IPS DF 6.9 (cell line): ENCODE measurements at regions not wholly inside any gene's neighbourhood (a gene's known extent, or its start where the extent isn't known, plus 50 kb on each side); places are given as distances from the start of the nearest gene placed in this dataset.

Experiments
- DNase-seq: peaks from one replicate; pipeline ENCODE4 v3.0.0-alpha.2; 2013; ENCODE audit warnings: low read depth, low spot score
- H3K27ac ChIP-seq: one replicate; pipeline ENCODE4 v1.5.1; 2013; ENCODE audit warnings: low read length, control low read depth
- H3K27me3 ChIP-seq: 2 replicates; pipeline ENCODE4 v1.6.1; 2013; ENCODE audit warnings: mild to moderate bottlenecking, low read length; ENCODE audit not compliant: control insufficient read depth, insufficient read depth
- H3K36me3 ChIP-seq: 2 replicates; pipeline ENCODE4 v1.6.1; 2013; ENCODE audit warnings: low read length; ENCODE audit not compliant: control insufficient read depth, insufficient read depth
- H3K4me1 ChIP-seq: 2 replicates; pipeline ENCODE4 v1.6.1; 2013; ENCODE audit warnings: low read length; ENCODE audit not compliant: control insufficient read depth, insufficient read depth
- H3K4me3 ChIP-seq: 2 replicates; pipeline ENCODE4 v1.5.1; 2013; ENCODE audit warnings: mild to moderate bottlenecking, low read length
- H3K9me3 ChIP-seq: 2 replicates; pipeline ENCODE4 v1.6.1; 2013; ENCODE audit warnings: low read length, inconsistent platforms; ENCODE audit not compliant: control insufficient read depth, insufficient read depth
- WGBS: extraction: QIAGEN DNeasy Blood & Tissue Kit; methylation state at CpG from one replicate; pipeline ENCODE4 v1.1.7; 2013; ENCODE audit warnings: mixed read lengths, missing lambda C conversion rate; ENCODE audit not compliant: insufficient read length, insufficient coverage; 5-methylcytosine and 5-hydroxymethylcytosine counted together

- Histone ChIP-seq H3K27me3 (no peaks in the 10 kb centered on the region), H3K4me3 (no peak overlapping the region), H3K27ac (no peak overlapping the region), H3K4me1 (no peaks in the 10 kb centered on the region), H3K9me3 (no peaks in the 10 kb centered on the region), H3K36me3 (no peaks in the 10 kb centered on the region)
- WGBS = no CpG with 5 or more reads among the region's 6 CpGs
- DNase-seq = no peak
Measured at GRCh38 chrX:6757631-6758030, 222.7 kb upstream of the VCX3A start.

GRCh38 chrX:6748595-6748994, 213.7 kb upstream of the VCX3A start:
- Histone ChIP-seq H3K4me1 (no peaks in the 10 kb centered on the region), H3K27ac (no peak overlapping the region), H3K9me3 (no peaks in the 10 kb centered on the region), H3K27me3 (no peaks in the 10 kb centered on the region), H3K4me3 (no peak overlapping the region), H3K36me3 (no peaks in the 10 kb centered on the region)
- WGBS = no CpG with 5 or more reads among the region's 3 CpGs
- DNase-seq = no peak

- no CpG with 5 or more reads among the region's 11 CpGs for WGBS
- no peak for DNase-seq
- H3K4me1 ChIP-seq = no peaks in the 10 kb centered on the region
- no peak overlapping the region for H3K4me3 ChIP-seq
- H3K27me3 ChIP-seq = no peaks in the 10 kb centered on the region
- H3K36me3 ChIP-seq = no peaks in the 10 kb centered on the region
- no peaks in the 10 kb centered on the region for H3K9me3 ChIP-seq
- H3K27ac ChIP-seq = no peak overlapping the region
Measured at GRCh38 chrX:6738518-6739470, 203.9 kb upstream of the VCX3A start.

- no peaks in the 10 kb centered on the region for H3K36me3 ChIP-seq
- H3K9me3 ChIP-seq = no peaks in the 10 kb centered on the region
- WGBS = no CpG with 5 or more reads among the region's 6 CpGs
- H3K27ac ChIP-seq = no peak overlapping the region
- H3K4me1 ChIP-seq = no peaks in the 10 kb centered on the region
- no peak overlapping the region for H3K4me3 ChIP-seq
- DNase-seq = no peak
- H3K27me3 ChIP-seq = no peaks in the 10 kb centered on the region
Measured at GRCh38 chrX:6734844-6735634, 200.1 kb upstream of the VCX3A start.

GRCh38 chrX:6732101-6732500, 197.2 kb upstream of the VCX3A start:
- no peaks in the 10 kb centered on the region for H3K36me3 ChIP-seq
- WGBS = no CpG with 5 or more reads among the region's 1 CpG
- H3K27me3 ChIP-seq = no peaks in the 10 kb centered on the region
- H3K4me1 ChIP-seq = no peaks in the 10 kb centered on the region
- H3K4me3 ChIP-seq = no peak overlapping the region
- no peak for DNase-seq
- no peaks in the 10 kb centered on the region for H3K9me3 ChIP-seq
- no peak overlapping the region for H3K27ac ChIP-seq

GRCh38 chrX:6729626-6730025, 194.7 kb upstream of the VCX3A start:
- Histone ChIP-seq H3K36me3 (no peaks in the 10 kb centered on the region), H3K4me1 (no peaks in the 10 kb centered on the region), H3K27ac (no peak overlapping the region), H3K9me3 (no peaks in the 10 kb centered on the region), H3K27me3 (no peaks in the 10 kb centered on the region), H3K4me3 (no peak overlapping the region)
- no peak for DNase-seq
- WGBS = no CpG with 5 or more reads among the region's 9 CpGs

- no peaks in the 10 kb centered on the region for H3K9me3 ChIP-seq
- H3K36me3 ChIP-seq = no peaks in the 10 kb centered on the region
- no peak overlapping the region for H3K4me3 ChIP-seq
- no peak overlapping the region for H3K27ac ChIP-seq
- WGBS = no CpG with 5 or more reads among the region's 6 CpGs
- no peaks in the 10 kb centered on the region for H3K27me3 ChIP-seq
- no peaks in the 10 kb centered on the region for H3K4me1 ChIP-seq
- no peak for DNase-seq
Measured at GRCh38 chrX:6718766-6719165, 183.8 kb upstream of the VCX3A start.

- no peak for DNase-seq
- WGBS = no CpG with 5 or more reads among the region's 5 CpGs
- H3K36me3 ChIP-seq = no peaks in the 10 kb centered on the region
- H3K9me3 ChIP-seq = no peaks in the 10 kb centered on the region
- no peak overlapping the region for H3K27ac ChIP-seq
- H3K4me1 ChIP-seq = no peaks in the 10 kb centered on the region
- no peaks in the 10 kb centered on the region for H3K27me3 ChIP-seq
- no peak overlapping the region for H3K4me3 ChIP-seq
Measured at GRCh38 chrX:6708676-6709380, 173.9 kb upstream of the VCX3A start.

GRCh38 chrX:6708041-6708440, 173.1 kb upstream of the VCX3A start:
- Histone ChIP-seq H3K4me3 (no peak overlapping the region), H3K27me3 (no peaks in the 10 kb centered on the region), H3K36me3 (no peaks in the 10 kb centered on the region), H3K4me1 (no peaks in the 10 kb centered on the region), H3K27ac (no peak overlapping the region), H3K9me3 (no peaks in the 10 kb centered on the region)
- DNase-seq = no peak
- no CpG with 5 or more reads among the region's 1 CpG for WGBS

- no CpG with 5 or more reads among the region's 6 CpGs for WGBS
- no peak overlapping the region for H3K4me3 ChIP-seq
Measured at GRCh38 chrX:6707497-6707896, 172.6 kb upstream of the VCX3A start.

More at GRCh38 chrX:6707497-6707896, 172.6 kb upstream of the VCX3A start:
- DNase-seq = no peak
- H3K27me3 ChIP-seq = no peaks in the 10 kb centered on the region
- H3K27ac ChIP-seq = no peak overlapping the region
- no peaks in the 10 kb centered on the region for H3K36me3 ChIP-seq
- no peaks in the 10 kb centered on the region for H3K9me3 ChIP-seq
- H3K4me1 ChIP-seq = no peaks in the 10 kb centered on the region
